ENCODE measurements at regions not wholly inside any gene's neighbourhood (a gene's known extent, or its start where the extent isn't known, plus 50 kb on each side); places are given as distances from the start of the nearest gene placed in this dataset.

DNA sequence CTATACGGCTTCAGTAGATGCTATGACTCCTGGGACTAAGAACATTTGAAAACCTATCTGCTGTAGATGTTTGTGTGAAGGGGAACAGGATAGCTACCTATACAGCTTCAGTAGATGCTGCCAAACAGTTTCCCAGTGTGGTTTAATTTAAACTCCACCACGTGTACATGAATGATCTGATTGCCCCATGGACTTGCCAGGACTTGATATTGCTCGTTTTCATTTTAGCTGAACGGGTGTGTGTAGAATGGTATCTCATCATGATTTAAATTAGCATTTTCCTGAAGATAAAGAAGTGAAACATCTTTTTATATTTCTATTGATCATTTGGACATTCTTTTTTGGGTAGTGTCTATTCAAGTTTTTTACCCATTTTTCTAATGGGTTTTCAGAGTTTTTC, 77.8 kb upstream of the PIP4K2A start (continued):
- no peak for TF ChIP-seq LCOR (CRISPR knock-in tag; IDR thresholded peaks at IDR 0.05)
- TF ChIP-seq, protein P1, sequence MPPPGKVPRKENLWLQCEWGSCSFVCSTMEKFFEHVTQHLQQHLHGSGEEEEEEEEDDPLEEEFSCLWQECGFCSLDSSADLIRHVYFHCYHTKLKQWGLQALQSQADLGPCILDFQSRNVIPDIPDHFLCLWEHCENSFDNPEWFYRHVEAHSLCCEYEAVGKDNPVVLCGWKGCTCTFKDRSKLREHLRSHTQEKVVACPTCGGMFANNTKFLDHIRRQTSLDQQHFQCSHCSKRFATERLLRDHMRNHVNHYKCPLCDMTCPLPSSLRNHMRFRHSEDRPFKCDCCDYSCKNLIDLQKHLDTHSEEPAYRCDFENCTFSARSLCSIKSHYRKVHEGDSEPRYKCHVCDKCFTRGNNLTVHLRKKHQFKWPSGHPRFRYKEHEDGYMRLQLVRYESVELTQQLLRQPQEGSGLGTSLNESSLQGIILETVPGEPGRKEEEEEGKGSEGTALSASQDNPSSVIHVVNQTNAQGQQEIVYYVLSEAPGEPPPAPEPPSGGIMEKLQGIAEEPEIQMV (tag; conservative IDR thresholded peaks at IDR 0.05; ENCODE audit: low read depth): no peak
- TF ChIP-seq, protein P2, sequence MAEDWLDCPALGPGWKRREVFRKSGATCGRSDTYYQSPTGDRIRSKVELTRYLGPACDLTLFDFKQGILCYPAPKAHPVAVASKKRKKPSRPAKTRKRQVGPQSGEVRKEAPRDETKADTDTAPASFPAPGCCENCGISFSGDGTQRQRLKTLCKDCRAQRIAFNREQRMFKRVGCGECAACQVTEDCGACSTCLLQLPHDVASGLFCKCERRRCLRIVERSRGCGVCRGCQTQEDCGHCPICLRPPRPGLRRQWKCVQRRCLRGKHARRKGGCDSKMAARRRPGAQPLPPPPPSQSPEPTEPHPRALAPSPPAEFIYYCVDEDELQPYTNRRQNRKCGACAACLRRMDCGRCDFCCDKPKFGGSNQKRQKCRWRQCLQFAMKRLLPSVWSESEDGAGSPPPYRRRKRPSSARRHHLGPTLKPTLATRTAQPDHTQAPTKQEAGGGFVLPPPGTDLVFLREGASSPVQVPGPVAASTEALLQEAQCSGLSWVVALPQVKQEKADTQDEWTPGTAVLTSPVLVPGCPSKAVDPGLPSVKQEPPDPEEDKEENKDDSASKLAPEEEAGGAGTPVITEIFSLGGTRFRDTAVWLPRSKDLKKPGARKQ (CRISPR knock-in tag; IDR thresholded peaks at IDR 0.05): no peak

DNA sequence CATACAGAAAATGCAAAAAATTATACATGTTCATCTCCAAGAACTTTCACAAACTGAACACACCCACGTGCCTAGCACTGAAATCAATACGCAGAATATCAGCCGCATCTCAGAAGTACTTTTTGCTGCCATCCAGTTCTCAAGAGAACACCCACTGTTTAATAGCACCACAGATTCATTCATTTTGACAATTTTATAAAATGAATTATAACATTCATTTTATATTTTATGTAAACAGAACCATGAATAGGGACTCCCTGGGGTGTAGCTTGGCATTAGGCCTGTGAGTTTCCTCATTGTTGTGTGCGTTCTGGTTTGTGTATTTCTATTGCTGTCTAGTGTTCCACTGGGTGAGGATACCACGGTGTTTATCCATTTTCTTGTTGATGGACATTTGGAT, 77.3 kb upstream of the PIP4K2A start:
- CTCF ChIA-PET (ENCODE audit: low intra/inter-chr PET ratio): no interaction called here

More for the DNA sequence above, 77.3 kb upstream of the PIP4K2A start:
- WGBS (ENCODE audit: insufficient coverage, low coverage, missing lambda C conversion rate): 49% methylated on average over 5 of the region's 5 CpGs
- H3K9me1 ChIP-seq (ENCODE audit: control insufficient read depth, insufficient read depth, low read length): no peaks in the 10 kb centered on the region
- FAIRE-seq (no peak), ATAC-seq (no peak), DNase-seq (ENCODE audit: extremely low read depth in 1 of 4, low spot score in 3 of 4) (no peak)
- no peaks in the 10 kb centered on the region for H3K27me3 ChIP-seq (ENCODE audit: control insufficient read depth in 2 of 2, insufficient read depth in 2 of 2, low read length in 2 of 2)
- no peak overlapping the region for H3K27ac ChIP-seq (ENCODE audit: extremely low read depth, low read depth, low read length)
- H3K4me3 ChIP-seq: no peak overlapping the region
- in situ Hi-C loops (cut with MboI): no loop called here
- intact Hi-C loops (cut with micrococcal nuclease): no loop called here
- BruUV-seq (replicated peaks): no TSS peak
- no peak overlapping the region for H2AFZ ChIP-seq (ENCODE audit: low read depth, low read length)
- no peak for TF ChIP-seq SNRNP70 (optimal IDR thresholded peaks at IDR 0.05; ENCODE audit: low read depth, low read length)
- TF ChIP-seq LARP7 (IDR thresholded peaks at IDR 0.05): no peak
- TF ChIP-seq MEF2A (IDR thresholded peaks at IDR 0.05; ENCODE audit: control insufficient read depth, low read depth, low read length): no peak
- TF ChIP-seq, protein P3, sequence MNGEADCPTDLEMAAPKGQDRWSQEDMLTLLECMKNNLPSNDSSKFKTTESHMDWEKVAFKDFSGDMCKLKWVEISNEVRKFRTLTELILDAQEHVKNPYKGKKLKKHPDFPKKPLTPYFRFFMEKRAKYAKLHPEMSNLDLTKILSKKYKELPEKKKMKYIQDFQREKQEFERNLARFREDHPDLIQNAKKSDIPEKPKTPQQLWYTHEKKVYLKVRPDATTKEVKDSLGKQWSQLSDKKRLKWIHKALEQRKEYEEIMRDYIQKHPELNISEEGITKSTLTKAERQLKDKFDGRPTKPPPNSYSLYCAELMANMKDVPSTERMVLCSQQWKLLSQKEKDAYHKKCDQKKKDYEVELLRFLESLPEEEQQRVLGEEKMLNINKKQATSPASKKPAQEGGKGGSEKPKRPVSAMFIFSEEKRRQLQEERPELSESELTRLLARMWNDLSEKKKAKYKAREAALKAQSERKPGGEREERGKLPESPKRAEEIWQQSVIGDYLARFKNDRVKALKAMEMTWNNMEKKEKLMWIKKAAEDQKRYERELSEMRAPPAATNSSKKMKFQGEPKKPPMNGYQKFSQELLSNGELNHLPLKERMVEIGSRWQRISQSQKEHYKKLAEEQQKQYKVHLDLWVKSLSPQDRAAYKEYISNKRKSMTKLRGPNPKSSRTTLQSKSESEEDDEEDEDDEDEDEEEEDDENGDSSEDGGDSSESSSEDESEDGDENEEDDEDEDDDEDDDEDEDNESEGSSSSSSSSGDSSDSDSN (IDR thresholded peaks at IDR 0.05; ENCODE audit: borderline replicate concordance in 1 of 2, low read depth in 2 of 2, low read length in 2 of 2): no peak
- no peak for TF ChIP-seq ZNF324 (CRISPR knock-in tag; IDR thresholded peaks at IDR 0.05)
- TF ChIP-seq SAP30 (IDR thresholded peaks at IDR 0.05; ENCODE audit: borderline replicate concordance, insufficient read depth, low read depth, low read length, poor library complexity, severe bottlenecking): no peak
- no peaks in the 10 kb centered on the region for H3K9me3 ChIP-seq (replicated peaks; ENCODE audit: control insufficient read depth, insufficient read depth, low read depth, low read length)
- no peak overlapping the region for H3K4me2 ChIP-seq (ENCODE audit: insufficient read depth, low read length)
- no peaks in the 10 kb centered on the region for H4K20me1 ChIP-seq (replicated peaks; ENCODE audit: control insufficient read depth, insufficient read depth, low read length)
- H3K9ac ChIP-seq (ENCODE audit: insufficient read depth in 1 of 2, low read depth in 2 of 2, low read length in 2 of 2): no peak overlapping the region
- H3K4me1 ChIP-seq (replicated peaks in 1 of 2; ENCODE audit: control insufficient read depth in 2 of 2, insufficient read depth in 2 of 2, low read length in 2 of 2): no peaks in the 10 kb centered on the region
- POLR2A ChIA-PET: interaction anchor here (0.6 to 2.2 kb wide), 3 partner anchors 12 to 156 kb away, joined by 3 to 6 read pairs (median 5); no protein-coding TSS in a partner anchor
- no peaks in the 10 kb centered on the region for H3K79me2 ChIP-seq (ENCODE audit: control insufficient read depth, insufficient read depth, low read length)
- no peaks in the 10 kb centered on the region for H3K36me3 ChIP-seq (ENCODE audit: control insufficient read depth, insufficient read depth, low read length)
